GM10266 (cell line): ENCODE measurements at regions not wholly inside any gene's neighbourhood (a gene's known extent, or its start where the extent isn't known, plus 50 kb on each side); places are given as distances from the start of the nearest gene placed in this dataset.

ENCODE experiments used
- DNase-seq: peaks from one replicate; pipeline ENCODE4 v3.0.0; 2012; ENCODE audit errors: extremely low spot score
- CTCF ChIP-seq: IDR thresholded peaks from 2 replicates; pipeline ENCODE4 v1.5.1; 2012; ENCODE audit warnings: mild to moderate bottlenecking, low read depth; ENCODE audit not compliant: control insufficient read depth, insufficient read depth; ENCODE audit errors: missing control alignments

GRCh38 chr7:106413446-106413845 lies 128.7 kb upstream of the NAMPT start:
- no peak for TF ChIP-seq CTCF
- DNase-seq = no peak

GRCh38 chr7:106405697-106406141 lies 120.9 kb upstream of the NAMPT start:
- TF ChIP-seq CTCF = no peak
- DNase-seq = no peak

- no peak for DNase-seq
- no peak for TF ChIP-seq CTCF
Observed at GRCh38 chr7:106402898-106403297, 118.1 kb upstream of the NAMPT start.

- no peak for TF ChIP-seq CTCF
- DNase-seq = no peak
Observed at GRCh38 chr7:106400923-106401322, 116.1 kb upstream of the NAMPT start.

- no peak for TF ChIP-seq CTCF
- no peak for DNase-seq
Observed at GRCh38 chr7:106398786-106399185, 114.0 kb upstream of the NAMPT start.

- TF ChIP-seq CTCF = no peak
- no peak for DNase-seq
Observed at GRCh38 chr7:106397994-106398393, 113.2 kb upstream of the NAMPT start.

GRCh38 chr7:106394526-106394925 lies 109.7 kb upstream of the NAMPT start:
- TF ChIP-seq CTCF = no peak
- no peak for DNase-seq
